Stomach (tissue), 8 donors: ENCODE measurements at regions not wholly inside any gene's neighbourhood (a gene's known extent, or its start where the extent isn't known, plus 50 kb on each side); places are given as distances from the start of the nearest gene placed in this dataset.
A peak's percentile ranks its signal among the peaks of the same experiment; 100 is the strongest.

ENCODE experiments used
- DNase-seq, 2 donors: peaks; one replicate each; pipeline versions ENCODE4 v3.0.0 to v3.0.0-alpha.2; 2013 to 2019
- H3K27ac ChIP-seq, 5 donors: fragments of 200-600 bp in 4 of 5; sonication (generic) in 4 of 5; one replicate each; pipeline ENCODE4 v1.5.1; 2013 to 2019; ENCODE audit warnings: mild to moderate bottlenecking in 1 of 5, moderate library complexity in 1 of 5
- H3K27me3 ChIP-seq, 3 donors: fragments of 200-600 bp; sonication (generic); one replicate each; pipeline ENCODE4 v1.5.1; 2017 to 2019; ENCODE audit warnings: mixed run types in 1 of 3
- H3K36me3 ChIP-seq, 4 donors: fragments of 200-600 bp; sonication (generic); 1 replicate in 3 of 4; 2 replicates in 1 of 4; pipeline ENCODE4 v1.5.1; 2016 to 2019
- H3K4me1 ChIP-seq, 4 donors: fragments of 200-600 bp; sonication (generic); one replicate each; pipeline ENCODE4 v1.5.1; 2016 to 2019
- H3K4me3 ChIP-seq, 4 donors: fragments of 200-600 bp; sonication (generic) in 3 of 4; one replicate each; pipeline ENCODE4 v1.5.1; 2016 to 2019; ENCODE audit warnings: mild to moderate bottlenecking in 1 of 4
- H3K9me3 ChIP-seq, 4 donors: fragments of 200-600 bp; sonication (generic); one replicate each; pipeline ENCODE4 v1.5.1; 2016 to 2019
- CTCF ChIP-seq, 7 experiments: fragments of 450-650 bp in 4 of 7; fragments of 200-600 bp in 3 of 7; sonication (generic) in 3 of 7; IDR thresholded peaks; one replicate each; pipeline ENCODE4 v1.5.1; 2016 to 2019; ENCODE audit warnings: antibody characterized with exemption in 7 of 7, control low read depth in 2 of 7, mild to moderate bottlenecking in 1 of 7
- EP300 ChIP-seq: sonication (generic); formaldehyde crosslinking; IDR thresholded peaks from one replicate; pipeline ENCODE4 v1.6.1; 2017; ENCODE audit warnings: antibody characterized with exemption
- POLR2A ChIP-seq, 4 donors: fragments of 450-650 bp; IDR thresholded peaks; one replicate each; pipeline ENCODE4 v1.6.1; 2016; ENCODE audit warnings: antibody characterized with exemption in 4 of 4, control low read depth in 2 of 4, mild to moderate bottlenecking in 1 of 4, moderate library complexity in 1 of 4
- POLR2AphosphoS5 ChIP-seq, 3 donors: sonication (generic); formaldehyde crosslinking; IDR thresholded peaks; one replicate each; pipeline ENCODE4 v1.6.1; 2016; ENCODE audit warnings: antibody characterized with exemption in 3 of 3
- WGBS, 5 donors: extraction: QIAGEN DNeasy Blood & Tissue Kit in 3 of 5; methylation state at CpG; one replicate each; pipeline versions ENCODE4 v1.1.5 to v1.1.7; 2013 to 2018; 5-methylcytosine and 5-hydroxymethylcytosine counted together
- intact Hi-C: fragments of 100-400 bp; cut with DNase I; formaldehyde crosslinking; loops from one replicate; pipeline ENCODE4 v1.15.1; 2023; ENCODE audit warnings: low total_unique reads
- donor health status: healthy with polysubstance abuse.
- donor health status: Bipolar disorder and iron deficiency.
- donor health status: healthy.

DNA sequence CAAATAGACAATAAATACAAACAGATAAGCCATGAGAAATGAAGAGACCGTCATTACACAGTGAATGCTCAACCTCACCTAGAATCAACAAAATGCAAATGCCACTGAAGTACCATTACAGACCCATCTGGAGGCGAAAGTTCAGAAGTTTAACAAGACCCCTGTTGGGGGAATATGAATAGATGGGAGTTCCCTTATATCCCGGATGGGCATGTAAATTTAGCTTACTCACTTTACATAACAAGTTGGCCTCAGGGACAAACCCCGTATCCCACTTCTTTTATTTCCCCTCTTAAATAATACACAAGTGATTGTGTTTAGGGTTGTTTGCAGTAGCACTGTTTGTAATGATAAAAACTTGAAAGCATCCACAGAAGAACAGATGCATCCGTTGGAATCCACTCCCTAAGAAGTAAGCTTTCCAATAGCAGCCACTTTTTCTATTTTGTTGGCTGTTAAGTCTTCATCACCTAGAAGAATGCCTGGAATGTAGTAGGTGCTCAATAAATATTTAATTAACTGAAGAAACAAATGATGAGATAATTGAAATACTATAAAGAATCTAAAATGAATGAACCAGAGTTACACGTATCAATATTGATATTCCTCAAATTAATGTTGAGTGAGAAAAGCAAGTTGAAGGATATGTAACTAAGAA is 1076.3 kb upstream of the TENM3 start:
- H3K27ac ChIP-seq = no peak overlapping the region
- no peaks in the 10 kb centered on the region for H3K9me3 ChIP-seq
- intact Hi-C loops = no loop called here
- no peaks in the 10 kb centered on the region for H3K4me1 ChIP-seq
- no peaks in the 10 kb centered on the region for H3K27me3 ChIP-seq
- TF ChIP-seq CTCF (IDR thresholded peaks at IDR 0.05) = no peak
- TF ChIP-seq POLR2A (IDR thresholded peaks at IDR 0.05) = no peak
- no peak for TF ChIP-seq POLR2AphosphoS5 (IDR thresholded peaks at IDR 0.05)
- TF ChIP-seq EP300 = no peak
- H3K4me3 ChIP-seq = no peak overlapping the region
- 60 to 74% (median 62%) methylated on average over 6 of the region's 6 CpGs for WGBS, 5 donors
- no peaks in the 10 kb centered on the region for H3K36me3 ChIP-seq
- no peak for DNase-seq

GRCh38 chr4:181168011-181168805 is 1075.0 kb upstream of the TENM3 start:
- Histone ChIP-seq H3K4me1 (no peaks in the 10 kb centered on the region), H3K36me3 (no peaks in the 10 kb centered on the region), H3K27ac (no peak overlapping the region), H3K9me3 (no peaks in the 10 kb centered on the region), H3K27me3 (no peaks in the 10 kb centered on the region), H3K4me3 (no peak overlapping the region)
- no peak for DNase-seq
- no peak for TF ChIP-seq CTCF (IDR thresholded peaks at IDR 0.05)
- TF ChIP-seq EP300 = no peak
- no peak for TF ChIP-seq POLR2AphosphoS5 (IDR thresholded peaks at IDR 0.05)
- intact Hi-C loops = no loop called here
- 89 to 93% (median 91%) methylated on average over 8 of the region's 8 CpGs for WGBS, 5 donors

- intact Hi-C loops = no loop called here
- no peak overlapping the region for H3K27ac ChIP-seq
- WGBS, 5 donors = 79 to 91% (median 89%) methylated on average over 5 of the region's 5 CpGs
- TF ChIP-seq EP300 = no peak
- TF ChIP-seq POLR2AphosphoS5 (IDR thresholded peaks at IDR 0.05) = no peak
- TF ChIP-seq POLR2A (IDR thresholded peaks at IDR 0.05) = no peak
- TF ChIP-seq CTCF (IDR thresholded peaks at IDR 0.05) = no peak
- peak in 1 of 2 donors; percentile 26 for DNase-seq
- no peaks in the 10 kb centered on the region for H3K4me1 ChIP-seq
- H3K9me3 ChIP-seq = no peaks in the 10 kb centered on the region
- H3K36me3 ChIP-seq = no peaks in the 10 kb centered on the region
- H3K4me3 ChIP-seq = no peak overlapping the region
- H3K27me3 ChIP-seq = no peaks in the 10 kb centered on the region
Observed at GRCh38 chr4:181173046-181173445, 1070.2 kb upstream of the TENM3 start.

DNA sequence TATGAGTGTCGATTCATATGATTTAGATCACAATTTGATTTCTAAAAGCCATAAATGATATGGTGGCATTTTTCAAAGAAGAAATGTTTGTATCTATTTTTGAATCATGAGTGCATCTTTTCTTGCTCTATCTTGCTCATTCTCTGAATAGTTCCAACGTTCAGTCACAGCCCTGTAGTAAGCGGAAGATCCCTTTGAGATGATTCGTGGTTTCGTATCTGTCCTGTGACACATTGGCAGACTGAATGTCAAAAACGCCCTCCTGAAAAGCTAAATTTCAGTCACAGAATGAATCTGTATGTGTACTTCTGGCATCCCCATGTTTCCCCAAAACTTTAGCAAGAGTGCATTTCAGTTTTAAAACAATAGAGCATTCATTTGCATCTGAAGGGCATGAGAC is 1066.9 kb upstream of the TENM3 start:
- no peak for TF ChIP-seq POLR2A (IDR thresholded peaks at IDR 0.05)
- TF ChIP-seq CTCF (IDR thresholded peaks at IDR 0.05) = no peak
- TF ChIP-seq POLR2AphosphoS5 (IDR thresholded peaks at IDR 0.05) = no peak
- no peak for TF ChIP-seq EP300
- no peak overlapping the region for H3K4me3 ChIP-seq
- no peak overlapping the region for H3K27ac ChIP-seq
- intact Hi-C loops = no loop called here
- H3K4me1 ChIP-seq = no peaks in the 10 kb centered on the region
- no peaks in the 10 kb centered on the region for H3K9me3 ChIP-seq
- no peaks in the 10 kb centered on the region for H3K27me3 ChIP-seq
- 79 to 91% (median 87%) methylated on average over 6 of the region's 6 CpGs for WGBS, 5 donors
- no peak for DNase-seq
- no peaks in the 10 kb centered on the region for H3K36me3 ChIP-seq
